ENCODE measurements at regions not wholly inside any gene's neighbourhood (a gene's known extent, or its start where the extent isn't known, plus 50 kb on each side); places are given as distances from the start of the nearest gene placed in this dataset.

- TF ChIP-seq CTCF (IDR thresholded peaks at IDR 0.05; ENCODE audit: poor library complexity), result no peak
- no peak for TF ChIP-seq EZH2phosphoT487 (IDR thresholded peaks at IDR 0.05; ENCODE audit: low read depth, severe bottlenecking, unreplicated experiment)
Measured at GRCh38 chr5:56683281-56683680, 132.1 kb upstream of the MAP3K1 start.
